OCI-LY7 (cell line): ENCODE measurements at regions not wholly inside any gene's neighbourhood (a gene's known extent, or its start where the extent isn't known, plus 50 kb on each side); places are given as distances from the start of the nearest gene placed in this dataset.

ENCODE experiments used
- EZH2phosphoT487 ChIP-seq: fragments of 200-600 bp; sonication (generic); IDR thresholded peaks from 2 replicates; pipeline ENCODE4 v1.6.1; 2018; ENCODE audit warnings: low read depth, borderline replicate concordance, mild to moderate bottlenecking, mixed run types, antibody characterized with exemption, low read length, moderate library complexity, mixed read lengths
- TF ChIP-seq, protein P1 (sequence below): fragments of 200-600 bp; sonication (generic); conservative IDR thresholded peaks from 2 replicates; pipeline ENCODE4 v1.5.1; 2014; ENCODE audit warnings: mild to moderate bottlenecking, antibody characterized with exemption, low read length, moderate library complexity, mixed read lengths

DNA sequence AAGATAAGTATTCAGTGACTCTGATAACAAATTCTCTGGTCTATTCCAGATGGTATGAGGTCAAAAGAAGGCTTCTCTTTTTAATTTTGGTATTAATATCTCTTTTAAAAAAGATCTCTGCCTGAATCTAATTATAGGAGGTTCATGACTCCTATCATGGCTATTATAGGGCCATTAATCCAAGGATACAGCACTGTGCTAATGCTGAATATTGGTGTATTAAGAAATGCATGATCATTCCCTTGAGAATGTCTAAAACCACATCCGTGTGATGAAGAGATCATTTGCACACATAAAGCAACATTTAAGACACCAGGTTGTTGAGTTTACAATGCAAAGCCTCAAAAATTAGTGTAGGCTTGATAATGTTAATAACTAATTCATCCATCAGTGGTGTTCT is 160.4 kb upstream of the MON1B start:
- TF ChIP-seq, protein P1, sequence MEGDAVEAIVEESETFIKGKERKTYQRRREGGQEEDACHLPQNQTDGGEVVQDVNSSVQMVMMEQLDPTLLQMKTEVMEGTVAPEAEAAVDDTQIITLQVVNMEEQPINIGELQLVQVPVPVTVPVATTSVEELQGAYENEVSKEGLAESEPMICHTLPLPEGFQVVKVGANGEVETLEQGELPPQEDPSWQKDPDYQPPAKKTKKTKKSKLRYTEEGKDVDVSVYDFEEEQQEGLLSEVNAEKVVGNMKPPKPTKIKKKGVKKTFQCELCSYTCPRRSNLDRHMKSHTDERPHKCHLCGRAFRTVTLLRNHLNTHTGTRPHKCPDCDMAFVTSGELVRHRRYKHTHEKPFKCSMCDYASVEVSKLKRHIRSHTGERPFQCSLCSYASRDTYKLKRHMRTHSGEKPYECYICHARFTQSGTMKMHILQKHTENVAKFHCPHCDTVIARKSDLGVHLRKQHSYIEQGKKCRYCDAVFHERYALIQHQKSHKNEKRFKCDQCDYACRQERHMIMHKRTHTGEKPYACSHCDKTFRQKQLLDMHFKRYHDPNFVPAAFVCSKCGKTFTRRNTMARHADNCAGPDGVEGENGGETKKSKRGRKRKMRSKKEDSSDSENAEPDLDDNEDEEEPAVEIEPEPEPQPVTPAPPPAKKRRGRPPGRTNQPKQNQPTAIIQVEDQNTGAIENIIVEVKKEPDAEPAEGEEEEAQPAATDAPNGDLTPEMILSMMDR, result no peak
- no peak for TF ChIP-seq EZH2phosphoT487
